GM12892 (cell line): ENCODE measurements at regions not wholly inside any gene's neighbourhood (a gene's known extent, or its start where the extent isn't known, plus 50 kb on each side); places are given as distances from the start of the nearest gene placed in this dataset.

Source experiments
- POLR2A ChIP-seq: IDR thresholded peaks from 2 replicates; pipeline ENCODE4 v1.6.1; 2011; ENCODE audit warnings: low read depth, low read length, control low read depth
- POLR2AphosphoS5 ChIP-seq: IDR thresholded peaks from 2 replicates; pipeline ENCODE4 v1.6.1; 2011; ENCODE audit warnings: low read depth, low read length, control low read depth

DNA sequence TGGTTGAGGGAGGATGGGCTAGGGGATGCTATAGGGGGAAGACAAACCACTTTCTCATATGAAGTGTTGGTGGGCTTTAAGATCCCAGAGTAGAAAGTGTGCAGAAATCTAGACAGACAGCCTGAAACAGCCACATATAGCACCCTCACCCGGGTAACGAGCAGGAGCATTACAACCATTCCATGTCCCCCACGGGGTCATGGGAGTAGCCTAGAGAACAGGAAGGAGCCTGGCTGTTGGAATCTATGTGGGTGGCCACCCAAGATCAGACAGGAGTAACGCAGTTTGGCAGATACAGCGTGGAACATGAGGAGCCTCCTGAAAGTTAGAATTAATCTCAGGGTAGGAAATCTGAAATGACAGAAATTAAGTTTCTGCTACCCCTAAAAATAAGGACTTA, 146.1 kb upstream of the RAI14 start:
- TF ChIP-seq POLR2A (no peak), POLR2AphosphoS5 (no peak)
